HK-2 (cell line): ENCODE measurements at regions not wholly inside any gene's neighbourhood (a gene's known extent, or its start where the extent isn't known, plus 50 kb on each side); places are given as distances from the start of the nearest gene placed in this dataset.
"Not testable (repeated sequence)": the region's sequence is repeated elsewhere in the genome, so short reads cannot be mapped to it uniquely, and the experiment has no call there.

Experiments
- DNase-seq: peaks from one replicate; pipeline ENCODE4 v3.0.0-alpha.2; 2018; ENCODE audit not compliant: unreplicated experiment

- not testable (repeated sequence) for DNase-seq
Observed at GRCh38 chr17:54712798-54713197, 187.9 kb upstream of the TOM1L1 start.

GRCh38 chr17:54718286-54718685, 182.4 kb upstream of the TOM1L1 start:
- DNase-seq = no peak

GRCh38 chr17:54727624-54728023, 173.0 kb upstream of the TOM1L1 start:
- DNase-seq = no peak

GRCh38 chr17:54736573-54736972, 164.1 kb upstream of the TOM1L1 start:
- DNase-seq = no peak

- DNase-seq = no peak
Observed at GRCh38 chr17:54738496-54738895, 162.2 kb upstream of the TOM1L1 start.

GRCh38 chr17:54744750-54745149, 155.9 kb upstream of the TOM1L1 start:
- DNase-seq = no peak

GRCh38 chr17:54745239-54745638, 155.4 kb upstream of the TOM1L1 start:
- no peak for DNase-seq

- DNase-seq = no peak
Observed at GRCh38 chr17:54745862-54746261, 154.8 kb upstream of the TOM1L1 start.

- DNase-seq = no peak
Observed at GRCh38 chr17:54749157-54749556, 151.5 kb upstream of the TOM1L1 start.

- no peak for DNase-seq
Observed at GRCh38 chr17:54754560-54754959, 146.1 kb upstream of the TOM1L1 start.

- DNase-seq = no peak
Observed at GRCh38 chr17:54760836-54761235, 139.8 kb upstream of the TOM1L1 start.

GRCh38 chr17:54770836-54771235, 129.8 kb upstream of the TOM1L1 start:
- no peak for DNase-seq

GRCh38 chr17:54771409-54771915, 129.2 kb upstream of the TOM1L1 start:
- no peak for DNase-seq

GRCh38 chr17:54780238-54780637, 120.4 kb upstream of the TOM1L1 start:
- no peak for DNase-seq

- DNase-seq = no peak
Observed at GRCh38 chr17:54781389-54781788, 119.3 kb upstream of the TOM1L1 start.

- no peak for DNase-seq
Observed at GRCh38 chr17:54784305-54784704, 116.3 kb upstream of the TOM1L1 start.

- no peak for DNase-seq
Observed at GRCh38 chr17:54785643-54786268, 114.9 kb upstream of the TOM1L1 start.

- no peak for DNase-seq
Observed at GRCh38 chr17:54789101-54789880, 111.4 kb upstream of the TOM1L1 start.

- DNase-seq = no peak
Observed at GRCh38 chr17:54793271-54793670, 107.4 kb upstream of the TOM1L1 start.

GRCh38 chr17:54795046-54795445, 105.6 kb upstream of the TOM1L1 start:
- no peak for DNase-seq

- no peak for DNase-seq
Observed at GRCh38 chr17:54807331-54807730, 93.3 kb upstream of the TOM1L1 start.

- no peak for DNase-seq
Observed at GRCh38 chr17:54813896-54814295, 86.8 kb upstream of the TOM1L1 start.

GRCh38 chr17:54814371-54814770, 86.3 kb upstream of the TOM1L1 start:
- DNase-seq = no peak
